Osteoblast (primary cell): ENCODE measurements at regions not wholly inside any gene's neighbourhood (a gene's known extent, or its start where the extent isn't known, plus 50 kb on each side); places are given as distances from the start of the nearest gene placed in this dataset.

Source experiments
- DNase-seq: peaks from one replicate; pipeline ENCODE4 v3.0.0; 2011; ENCODE audit warnings: low spot score, mixed read lengths; ENCODE audit not compliant: insufficient read length; ENCODE audit errors: missing footprints
- H2AFZ ChIP-seq: 2 replicates; pipeline ENCODE4 v1.6.0; 2011; ENCODE audit warnings: mild to moderate bottlenecking, low read length
- H3K27ac ChIP-seq: 2 replicates; pipeline ENCODE4 v1.5.1; 2011; ENCODE audit warnings: mild to moderate bottlenecking, low read depth, low read length, moderate library complexity
- H3K27me3 ChIP-seq: 2 replicates; pipeline ENCODE4 v1.6.0; 2012; ENCODE audit warnings: mild to moderate bottlenecking, control low read depth, inconsistent platforms, low read length, moderate library complexity; ENCODE audit not compliant: insufficient read depth
- H3K36me3 ChIP-seq: 2 replicates; pipeline ENCODE4 v1.5.1; 2011; ENCODE audit warnings: mild to moderate bottlenecking, low read length, control low read depth, moderate library complexity; ENCODE audit not compliant: insufficient read depth
- H3K4me1 ChIP-seq: 2 replicates; pipeline ENCODE4 v1.5.1; 2011; ENCODE audit warnings: mild to moderate bottlenecking, low read length, control low read depth, moderate library complexity; ENCODE audit not compliant: insufficient read depth
- H3K4me2 ChIP-seq: 2 replicates; pipeline ENCODE4 v1.6.0; 2011; ENCODE audit warnings: mild to moderate bottlenecking, low read length; ENCODE audit not compliant: insufficient read depth
- H3K4me3 ChIP-seq: fragments of 200-600 bp; sonication (generic); 3 replicates; pipeline ENCODE4 v1.5.1; 2012; ENCODE audit warnings: mild to moderate bottlenecking, low read length, inconsistent platforms; ENCODE audit not compliant: insufficient read depth
- H3K79me2 ChIP-seq: 2 replicates; pipeline ENCODE4 v1.6.0; 2012; ENCODE audit warnings: mild to moderate bottlenecking, low read length, control low read depth, inconsistent platforms; ENCODE audit not compliant: insufficient read depth
- H3K9me3 ChIP-seq: 2 replicates; pipeline ENCODE4 v1.5.1; 2011; ENCODE audit warnings: low read depth, low read length, control low read depth
- H4K20me1 ChIP-seq: 2 replicates; pipeline ENCODE4 v1.6.0; 2012; ENCODE audit warnings: mild to moderate bottlenecking, low read length, control low read depth; ENCODE audit not compliant: insufficient read depth
- TF ChIP-seq, protein P1 (sequence below): IDR thresholded peaks from 2 replicates; pipeline ENCODE4 v1.5.1; 2011; ENCODE audit warnings: mild to moderate bottlenecking, low read depth, low read length, moderate library complexity; ENCODE audit errors: extremely low read depth

DNA sequence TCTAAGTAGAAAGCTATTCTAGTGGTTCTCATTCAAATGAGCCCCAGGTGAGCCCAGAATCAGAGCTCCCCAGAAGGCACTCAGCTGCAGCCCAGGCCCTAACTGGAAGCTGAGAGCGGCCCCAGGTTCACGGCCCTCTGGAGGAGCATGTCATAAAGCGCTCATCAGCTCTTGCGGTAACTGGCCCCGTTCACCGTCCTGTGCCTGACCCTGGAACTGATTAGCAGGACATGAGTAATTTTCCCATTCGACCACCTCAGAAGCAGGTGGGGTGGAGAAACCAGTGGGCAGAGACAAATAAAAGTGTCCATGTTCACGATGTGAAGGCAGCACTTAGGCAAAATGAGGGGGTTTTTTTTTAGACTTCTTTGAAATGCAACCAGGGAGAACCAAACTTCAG lies 136.1 kb upstream of the LYZL2 start:
- Histone ChIP-seq H3K9me3 (peaks cover 4% of the 10 kb centered on the region), H3K4me2 (no peak overlapping the region), H2AFZ (peak overlapping the region; percentile 9), H3K4me1 (peaks cover 5% of the 10 kb centered on the region), H3K36me3 (no peaks in the 10 kb centered on the region), H3K4me3 (no peak overlapping the region), H3K27ac (no peak overlapping the region), H3K79me2 (no peaks in the 10 kb centered on the region), H3K27me3 (no peaks in the 10 kb centered on the region), H4K20me1 (no peaks in the 10 kb centered on the region)
- DNase-seq: peak; percentile 66
- TF ChIP-seq, protein P1, sequence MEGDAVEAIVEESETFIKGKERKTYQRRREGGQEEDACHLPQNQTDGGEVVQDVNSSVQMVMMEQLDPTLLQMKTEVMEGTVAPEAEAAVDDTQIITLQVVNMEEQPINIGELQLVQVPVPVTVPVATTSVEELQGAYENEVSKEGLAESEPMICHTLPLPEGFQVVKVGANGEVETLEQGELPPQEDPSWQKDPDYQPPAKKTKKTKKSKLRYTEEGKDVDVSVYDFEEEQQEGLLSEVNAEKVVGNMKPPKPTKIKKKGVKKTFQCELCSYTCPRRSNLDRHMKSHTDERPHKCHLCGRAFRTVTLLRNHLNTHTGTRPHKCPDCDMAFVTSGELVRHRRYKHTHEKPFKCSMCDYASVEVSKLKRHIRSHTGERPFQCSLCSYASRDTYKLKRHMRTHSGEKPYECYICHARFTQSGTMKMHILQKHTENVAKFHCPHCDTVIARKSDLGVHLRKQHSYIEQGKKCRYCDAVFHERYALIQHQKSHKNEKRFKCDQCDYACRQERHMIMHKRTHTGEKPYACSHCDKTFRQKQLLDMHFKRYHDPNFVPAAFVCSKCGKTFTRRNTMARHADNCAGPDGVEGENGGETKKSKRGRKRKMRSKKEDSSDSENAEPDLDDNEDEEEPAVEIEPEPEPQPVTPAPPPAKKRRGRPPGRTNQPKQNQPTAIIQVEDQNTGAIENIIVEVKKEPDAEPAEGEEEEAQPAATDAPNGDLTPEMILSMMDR: no peak

DNA sequence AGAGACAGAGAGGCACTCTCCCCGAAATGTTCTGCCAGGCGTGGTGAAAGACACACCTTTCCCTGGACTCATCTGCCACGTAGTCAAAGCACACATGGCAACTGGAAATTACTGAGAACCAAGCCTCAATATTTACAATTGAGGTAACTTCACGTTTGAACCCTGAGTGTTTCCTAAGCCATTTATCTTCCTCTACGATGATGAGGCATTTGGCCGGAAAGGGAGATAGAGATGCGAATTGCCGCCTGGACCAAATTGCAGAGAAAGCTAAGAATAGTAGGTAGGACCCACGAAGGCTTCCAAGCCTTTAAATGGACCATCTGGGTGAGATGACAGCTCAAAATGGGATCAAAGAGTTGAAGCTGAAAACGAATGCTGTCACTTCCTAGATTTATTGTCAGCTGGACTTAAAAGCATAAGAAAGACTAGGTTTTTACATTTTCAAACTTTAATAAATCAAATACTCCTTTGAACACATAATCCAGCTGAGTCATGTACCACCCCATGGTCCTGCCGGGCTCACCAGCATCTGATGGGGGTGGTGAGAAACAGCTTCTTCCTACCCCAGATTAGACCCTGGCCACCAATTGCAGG lies 135.6 kb upstream of the LYZL2 start:
- TF ChIP-seq, protein P1: no peak
- Histone ChIP-seq H3K9me3 (peaks cover 2% of the 10 kb centered on the region), H3K27ac (no peak overlapping the region), H3K4me1 (peaks cover 5% of the 10 kb centered on the region), H4K20me1 (no peaks in the 10 kb centered on the region), H3K36me3 (no peaks in the 10 kb centered on the region), H3K27me3 (no peaks in the 10 kb centered on the region), H3K4me2 (no peak overlapping the region), H3K4me3 (no peak overlapping the region), H3K79me2 (no peaks in the 10 kb centered on the region), H2AFZ (peak overlapping the region; percentile 9)
- DNase-seq: no peak

DNA sequence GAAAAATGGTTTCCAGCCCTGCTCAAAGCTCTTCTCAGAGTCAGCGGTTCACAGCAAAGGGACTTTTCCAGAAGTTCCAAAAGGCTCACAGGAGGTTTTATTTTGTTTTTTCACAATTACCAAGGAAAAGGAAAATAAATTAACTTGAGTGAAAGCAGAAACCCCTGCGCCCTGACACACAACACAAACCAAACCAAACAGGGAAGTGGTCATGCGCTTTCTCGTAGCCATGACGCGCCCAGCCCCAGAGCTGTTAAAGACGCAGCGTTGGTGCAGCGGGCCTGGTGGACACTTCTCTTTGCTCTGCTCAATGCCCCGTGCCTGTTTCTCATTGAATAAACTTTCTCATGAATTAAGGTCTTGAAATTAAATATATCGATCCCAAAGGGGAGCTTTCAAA lies 134.4 kb upstream of the LYZL2 start:
- TF ChIP-seq, protein P1: no peak
- no peaks in the 10 kb centered on the region for H3K27me3 ChIP-seq
- no peaks in the 10 kb centered on the region for H3K9me3 ChIP-seq
- H3K27ac ChIP-seq: no peak overlapping the region
- H3K4me3 ChIP-seq: no peak overlapping the region
- peak; percentile 78 for DNase-seq
- H4K20me1 ChIP-seq: no peaks in the 10 kb centered on the region
- H3K36me3 ChIP-seq: no peaks in the 10 kb centered on the region
- H3K4me2 ChIP-seq: peak overlapping the region; percentile 32
- peak overlapping the region; percentile 89 for H2AFZ ChIP-seq
- H3K4me1 ChIP-seq: peaks cover 10% of the 10 kb centered on the region
- H3K79me2 ChIP-seq: no peaks in the 10 kb centered on the region

DNA sequence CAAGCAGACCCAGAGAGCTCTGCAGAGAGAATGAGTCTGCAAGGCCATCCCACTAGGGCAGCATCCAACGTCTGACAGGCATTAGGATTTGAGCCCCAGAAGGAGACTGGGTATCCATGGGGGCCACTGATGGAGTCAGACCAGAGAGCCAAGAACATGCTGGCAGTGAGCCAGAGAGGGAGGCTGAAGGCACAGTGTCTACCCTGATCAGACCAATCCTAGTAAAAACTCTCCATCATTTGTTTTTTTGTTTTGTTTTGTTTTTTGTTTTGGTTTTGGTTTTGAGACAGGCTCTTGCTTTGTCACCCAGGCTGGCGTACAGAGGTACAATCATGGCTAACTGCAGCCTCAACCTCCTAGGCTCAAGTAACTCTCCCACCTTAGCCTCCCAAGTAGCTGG lies 133.1 kb upstream of the LYZL2 start:
- no peaks in the 10 kb centered on the region for H3K27me3 ChIP-seq
- H3K9me3 ChIP-seq: no peaks in the 10 kb centered on the region
- TF ChIP-seq, protein P1: no peak
- no peaks in the 10 kb centered on the region for H4K20me1 ChIP-seq
- no peak overlapping the region for H3K27ac ChIP-seq
- no peak overlapping the region for H2AFZ ChIP-seq
- H3K4me3 ChIP-seq: no peak overlapping the region
- H3K79me2 ChIP-seq: no peaks in the 10 kb centered on the region
- no peak for DNase-seq
- no peaks in the 10 kb centered on the region for H3K36me3 ChIP-seq
- peaks cover 19% of the 10 kb centered on the region for H3K4me1 ChIP-seq
- no peak overlapping the region for H3K4me2 ChIP-seq
